ENCODE measurements at regions not wholly inside any gene's neighbourhood (a gene's known extent, or its start where the extent isn't known, plus 50 kb on each side); places are given as distances from the start of the nearest gene placed in this dataset.

GRCh38 chr10:65367706-65368105 lies 1558.1 kb upstream of the LRRTM3 start:
- intact Hi-C loops (cut with DNase I), result no loop called here
- no peak for TF ChIP-seq POLR2A (IDR thresholded peaks at IDR 0.05)
- DNase-seq, result no peak
- Histone ChIP-seq H3K27me3 (no peaks in the 10 kb centered on the region), H3K27ac (no peak overlapping the region), H3K9me3 (no peaks in the 10 kb centered on the region), H3K36me3 (no peaks in the 10 kb centered on the region), H3K4me1 (no peaks in the 10 kb centered on the region), H3K4me3 (no peak overlapping the region)

GRCh38 chr10:65375528-65375927 lies 1550.3 kb upstream of the LRRTM3 start:
- no peaks in the 10 kb centered on the region for H3K9me3 ChIP-seq
- WGBS, 2 donors, result 58 to 67% methylated on average over 3 of the region's 3 CpGs
- no peak for TF ChIP-seq POLR2A (IDR thresholded peaks at IDR 0.05)
- no peak for TF ChIP-seq CTCF (IDR thresholded peaks at IDR 0.05)
- no peak for DNase-seq
- no peak overlapping the region for H3K27ac ChIP-seq
- H3K27me3 ChIP-seq, result no peaks in the 10 kb centered on the region
- H3K4me3 ChIP-seq, result no peak overlapping the region
- no peaks in the 10 kb centered on the region for H3K36me3 ChIP-seq
- intact Hi-C loops (cut with DNase I), result no loop called here
- H3K4me1 ChIP-seq, result no peaks in the 10 kb centered on the region

DNA sequence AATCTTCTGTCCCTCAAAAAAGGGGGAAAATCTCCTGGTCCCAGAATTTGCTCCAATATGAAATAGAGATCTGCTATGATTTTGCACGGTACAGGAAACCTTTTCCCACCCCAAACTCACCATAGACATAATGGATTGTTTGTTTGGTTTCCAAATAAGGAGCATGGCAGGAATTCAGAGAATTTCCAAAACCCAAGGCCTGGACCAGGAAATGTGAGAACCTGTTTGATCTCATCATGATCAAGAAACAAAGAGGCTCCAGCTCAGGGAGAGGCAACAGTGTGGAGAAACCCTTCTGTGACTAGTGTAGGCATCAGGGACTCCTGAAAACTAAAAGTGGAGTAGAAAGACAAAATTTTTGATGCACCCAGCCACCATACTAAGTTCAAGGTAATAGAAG lies 1548.1 kb upstream of the LRRTM3 start:
- Histone ChIP-seq H3K9me3 (no peaks in the 10 kb centered on the region), H3K27ac (no peak overlapping the region), H3K4me3 (no peak overlapping the region), H3K4me1 (no peaks in the 10 kb centered on the region), H3K27me3 (no peaks in the 10 kb centered on the region), H3K36me3 (no peaks in the 10 kb centered on the region)
- TF ChIP-seq POLR2A (IDR thresholded peaks at IDR 0.05) (no peak), CTCF (IDR thresholded peaks at IDR 0.05) (no peak)
- DNase-seq, result no peak
- 20 to 22% methylated on average over 1 of the region's 1 CpG for WGBS, 2 donors
- intact Hi-C loops (cut with DNase I), result no loop called here

GRCh38 chr10:65394502-65395297 lies 1531.1 kb upstream of the LRRTM3 start:
- Histone ChIP-seq H3K4me3 (no peak overlapping the region), H3K27ac (no peak overlapping the region), H3K9me3 (no peaks in the 10 kb centered on the region), H3K36me3 (no peaks in the 10 kb centered on the region), H3K4me1 (no peaks in the 10 kb centered on the region), H3K27me3 (no peaks in the 10 kb centered on the region)
- DNase-seq, result no peak
- intact Hi-C loops (cut with DNase I), result no loop called here
- WGBS, 2 donors, result 18 to 19% methylated on average over 2 of the region's 2 CpGs
- TF ChIP-seq CTCF (IDR thresholded peaks at IDR 0.05) (no peak), POLR2A (IDR thresholded peaks at IDR 0.05) (no peak)

GRCh38 chr10:65395631-65396030 lies 1530.2 kb upstream of the LRRTM3 start:
- WGBS, 2 donors, result 64 to 89% methylated on average over 2 of the region's 2 CpGs
- no peak for DNase-seq
- no peak overlapping the region for H3K4me3 ChIP-seq
- H3K36me3 ChIP-seq, result no peaks in the 10 kb centered on the region
- no peaks in the 10 kb centered on the region for H3K27me3 ChIP-seq
- TF ChIP-seq POLR2A (IDR thresholded peaks at IDR 0.05), result no peak
- no peak for TF ChIP-seq CTCF (IDR thresholded peaks at IDR 0.05)
- no peak overlapping the region for H3K27ac ChIP-seq
- H3K9me3 ChIP-seq, result no peaks in the 10 kb centered on the region
- intact Hi-C loops (cut with DNase I), result no loop called here
- no peaks in the 10 kb centered on the region for H3K4me1 ChIP-seq

- WGBS, 2 donors, result 57 to 68% methylated on average over 3 of the region's 3 CpGs
- intact Hi-C loops (cut with DNase I), result no loop called here
- no peaks in the 10 kb centered on the region for H3K4me1 ChIP-seq
- no peak for DNase-seq
- H3K36me3 ChIP-seq, result no peaks in the 10 kb centered on the region
- no peak overlapping the region for H3K27ac ChIP-seq
- TF ChIP-seq CTCF (IDR thresholded peaks at IDR 0.05) (no peak), POLR2A (IDR thresholded peaks at IDR 0.05) (no peak)
- H3K27me3 ChIP-seq, result no peaks in the 10 kb centered on the region
- no peak overlapping the region for H3K4me3 ChIP-seq
- no peaks in the 10 kb centered on the region for H3K9me3 ChIP-seq
These were observed 1528.8 kb upstream of the LRRTM3 start for GRCh38 chr10:65396997-65397396.

Data from esophagus squamous epithelium (tissue), 5 donors.